Activated naive CD4-positive, alpha-beta T cell treated with anti-CD3 and anti-CD28 coated beads, Interleukin-2, amount 50 U/mL, for 16 hours (primary cell): ENCODE measurements at regions not wholly inside any gene's neighbourhood (a gene's known extent, or its start where the extent isn't known, plus 50 kb on each side); places are given as distances from the start of the nearest gene placed in this dataset.

Experiments used
- DNase-seq: peaks from one replicate; pipeline ENCODE4 v3.0.0-alpha.2; 2020

- no peak for DNase-seq
These were observed 84.2 kb downstream of the CEBPB start for GRCh38 chr20:50274570-50275430.

- no peak for DNase-seq
These were observed 85.8 kb downstream of the CEBPB start for GRCh38 chr20:50276119-50277063.

- DNase-seq = no peak
These were observed 86.4 kb downstream of the CEBPB start for GRCh38 chr20:50277064-50277415.

- DNase-seq = no peak
These were observed 87.1 kb downstream of the CEBPB start for GRCh38 chr20:50277460-50278376.

GRCh38 chr20:50278377-50278683, 87.7 kb downstream of the CEBPB start:
- no peak for DNase-seq

- no peak for DNase-seq
These were observed 88.3 kb downstream of the CEBPB start for GRCh38 chr20:50278684-50279531.

- DNase-seq = no peak
These were observed 89.6 kb downstream of the CEBPB start for GRCh38 chr20:50279988-50280850.

- DNase-seq = no peak
These were observed 90.4 kb downstream of the CEBPB start for GRCh38 chr20:50280851-50281655.

GRCh38 chr20:50281831-50282591, 91.4 kb downstream of the CEBPB start:
- no peak for DNase-seq

GRCh38 chr20:50282592-50283241, 92.1 kb downstream of the CEBPB start:
- DNase-seq = no peak

- no peak for DNase-seq
These were observed 92.7 kb downstream of the CEBPB start for GRCh38 chr20:50283370-50283769.

GRCh38 chr20:50283922-50284810, 93.5 kb downstream of the CEBPB start:
- no peak for DNase-seq

- DNase-seq = no peak
These were observed 94.3 kb downstream of the CEBPB start for GRCh38 chr20:50284811-50285375.

- DNase-seq = no peak
These were observed 94.9 kb downstream of the CEBPB start for GRCh38 chr20:50285376-50286173.

- no peak for DNase-seq
These were observed 95.5 kb downstream of the CEBPB start for GRCh38 chr20:50286174-50286511.

- DNase-seq = no peak
These were observed 96.0 kb downstream of the CEBPB start for GRCh38 chr20:50286609-50287008.

- DNase-seq = no peak
These were observed 96.9 kb downstream of the CEBPB start for GRCh38 chr20:50287512-50287911.
